Subcutaneous abdominal adipose tissue (tissue), 5 donors: ENCODE measurements at regions not wholly inside any gene's neighbourhood (a gene's known extent, or its start where the extent isn't known, plus 50 kb on each side); places are given as distances from the start of the nearest gene placed in this dataset.
"Not testable (repeated sequence)": the region's sequence is repeated elsewhere in the genome, so short reads cannot be mapped to it uniquely, and the experiment has no call there.

Experiments
- H3K27ac ChIP-seq: one replicate; pipeline ENCODE4 v1.7.0; 2013; ENCODE audit warnings: low read depth, mild to moderate bottlenecking, inconsistent platforms, low read length, moderate library complexity
- H3K27me3 ChIP-seq, 5 donors: one replicate each; pipeline ENCODE4 v1.7.0; 2013; ENCODE audit warnings: low read length in 5 of 5, inconsistent platforms in 1 of 5; ENCODE audit not compliant: control insufficient read depth in 5 of 5, insufficient read depth in 4 of 5
- H3K36me3 ChIP-seq, 5 donors: one replicate each; pipeline ENCODE4 v1.7.0; 2013; ENCODE audit warnings: low read length in 5 of 5; ENCODE audit not compliant: control insufficient read depth in 5 of 5, insufficient read depth in 5 of 5
- H3K4me1 ChIP-seq, 5 donors: one replicate each; pipeline ENCODE4 v1.7.0; 2013; ENCODE audit warnings: low read length in 5 of 5, mild to moderate bottlenecking in 3 of 5, moderate library complexity in 1 of 5; ENCODE audit not compliant: control insufficient read depth in 5 of 5, insufficient read depth in 5 of 5
- H3K4me3 ChIP-seq, 5 donors: one replicate each; pipeline ENCODE4 v1.7.0; 2013; ENCODE audit warnings: low read length in 5 of 5, low read depth in 1 of 5
- H3K9ac ChIP-seq, 5 donors: one replicate each; pipeline ENCODE4 v1.7.0; 2013; ENCODE audit warnings: low read length in 5 of 5, mild to moderate bottlenecking in 4 of 5, moderate library complexity in 3 of 5
- H3K9me3 ChIP-seq, 5 donors: one replicate each; pipeline ENCODE4 v1.7.0; 2013; ENCODE audit warnings: low read length in 5 of 5; ENCODE audit not compliant: control insufficient read depth in 5 of 5
- donor health status: healthy.
- donor health status: healthy.
- donor health status: healthy.
- donor health status: healthy.
- donor health status: healthy.

DNA sequence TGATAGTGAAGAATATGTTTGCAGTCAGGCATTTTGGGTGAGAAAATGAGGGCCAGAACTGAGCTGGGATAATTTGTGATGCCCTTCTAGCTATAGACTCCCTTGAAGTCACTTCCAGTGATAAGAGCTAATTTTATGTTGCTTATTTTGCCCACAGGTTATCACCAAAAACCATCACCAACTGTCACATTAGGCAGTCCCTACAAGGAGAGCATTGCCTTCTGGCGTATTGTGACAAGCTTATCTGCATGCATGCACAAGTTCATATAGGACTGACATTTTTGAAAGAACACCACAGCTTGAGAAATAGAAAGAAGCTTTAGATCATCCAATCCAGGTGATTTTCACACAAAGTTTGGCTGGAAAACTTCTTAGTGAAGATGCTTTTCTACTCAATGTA, 735.3 kb upstream of the RAG2 start:
- Histone ChIP-seq H3K9ac (no peak overlapping the region), H3K27me3 (no peaks in the 10 kb centered on the region), H3K4me1 (no peaks in the 10 kb centered on the region), H3K9me3 (no peaks in the 10 kb centered on the region), H3K36me3 (no peaks in the 10 kb centered on the region), H3K4me3 (no peak overlapping the region), H3K27ac (no peak overlapping the region)

DNA sequence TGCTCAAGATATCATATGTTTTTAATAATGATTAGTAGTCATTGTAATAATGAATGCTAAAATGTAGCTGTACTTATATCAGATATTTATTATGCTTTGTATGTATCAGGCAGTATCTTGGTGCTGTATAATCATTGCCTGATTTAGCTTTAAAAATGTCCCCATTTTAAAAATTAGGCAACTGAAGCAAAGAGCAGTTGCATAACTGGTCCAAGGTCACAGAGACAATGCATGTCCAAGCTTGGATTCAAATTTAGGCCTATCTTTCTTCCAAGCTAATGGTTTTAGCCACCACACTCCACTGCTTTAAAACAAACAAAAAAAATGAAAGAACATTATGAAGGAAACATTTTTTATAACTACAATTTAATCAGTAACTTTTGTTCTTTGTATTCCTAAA, 725.8 kb upstream of the RAG2 start:
- Histone ChIP-seq H3K27ac (no peak overlapping the region), H3K4me3 (no peak overlapping the region), H3K9ac (no peak overlapping the region), H3K4me1 (no peaks in the 10 kb centered on the region), H3K36me3 (no peaks in the 10 kb centered on the region), H3K27me3 (no peaks in the 10 kb centered on the region), H3K9me3 (no peaks in the 10 kb centered on the region)

DNA sequence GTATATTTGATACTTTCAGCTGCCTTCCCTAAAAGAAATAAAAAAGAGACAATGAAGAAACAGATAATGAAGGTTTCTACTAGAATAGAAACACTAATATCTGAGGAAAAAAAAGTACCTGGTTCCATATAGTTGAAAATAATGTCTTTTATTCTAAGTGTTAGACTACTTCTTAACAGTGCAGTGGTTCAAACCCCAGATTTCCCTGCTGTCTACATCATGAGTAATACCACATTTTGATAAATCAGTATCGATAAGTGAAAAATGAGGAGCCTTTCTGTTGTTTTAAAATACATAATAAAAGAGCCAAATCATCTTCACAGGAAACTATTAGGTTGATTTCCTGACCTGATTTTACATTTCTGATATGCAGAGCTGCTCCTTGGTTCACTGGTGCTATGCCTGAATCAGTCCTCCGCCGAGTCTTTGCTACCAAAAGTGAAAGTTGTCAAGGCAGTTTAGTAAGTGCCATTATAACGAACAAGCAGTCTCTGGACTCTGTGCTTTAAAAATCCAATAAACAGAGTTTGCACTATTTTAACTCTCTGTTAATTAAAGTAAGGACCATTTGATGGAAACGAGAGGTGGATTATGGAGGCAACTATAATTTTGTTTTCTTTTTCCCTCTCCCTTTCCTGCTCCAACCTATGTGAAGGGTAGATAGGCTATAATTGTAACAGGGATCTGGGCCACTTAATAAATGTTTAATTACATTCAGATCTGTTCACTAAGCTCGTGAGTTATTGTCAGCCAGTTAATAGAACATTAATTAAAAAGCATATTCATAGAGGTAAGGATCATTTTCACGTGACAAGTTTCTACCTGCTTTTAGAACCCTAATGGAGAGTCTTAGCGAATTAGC, 724.5 kb upstream of the RAG2 start:
- H3K27me3 ChIP-seq, result no peaks in the 10 kb centered on the region
- H3K9ac ChIP-seq, result no peak overlapping the region
- no peaks in the 10 kb centered on the region for H3K9me3 ChIP-seq
- H3K27ac ChIP-seq, result no peak overlapping the region
- H3K4me1 ChIP-seq, result no peaks in the 10 kb centered on the region
- H3K36me3 ChIP-seq, result no peaks in the 10 kb centered on the region
- H3K4me3 ChIP-seq, result no peak overlapping the region

DNA sequence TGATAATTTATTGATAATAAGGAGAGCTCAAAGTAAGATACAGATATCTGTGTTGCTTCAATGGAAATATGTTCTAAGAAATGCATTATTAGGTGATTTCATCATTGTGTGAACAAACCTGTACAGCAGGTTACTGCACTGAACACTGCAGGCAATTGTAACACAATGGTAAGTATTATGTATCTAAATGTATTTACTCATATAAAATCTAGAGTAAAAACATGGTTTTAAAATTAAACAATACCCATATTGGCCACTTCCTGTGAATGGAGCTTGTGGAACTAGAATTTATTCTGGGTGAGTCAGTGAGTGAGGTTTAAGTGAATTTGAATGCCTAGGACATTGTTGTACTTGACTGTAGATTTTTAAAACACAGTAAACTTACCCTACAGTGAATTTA, 722.9 kb upstream of the RAG2 start:
- no peak overlapping the region for H3K4me3 ChIP-seq
- H3K9ac ChIP-seq, result no peak overlapping the region
- H3K9me3 ChIP-seq, result no peaks in the 10 kb centered on the region
- no peaks in the 10 kb centered on the region for H3K4me1 ChIP-seq
- no peaks in the 10 kb centered on the region for H3K27me3 ChIP-seq
- no peaks in the 10 kb centered on the region for H3K36me3 ChIP-seq
- no peak overlapping the region for H3K27ac ChIP-seq

DNA sequence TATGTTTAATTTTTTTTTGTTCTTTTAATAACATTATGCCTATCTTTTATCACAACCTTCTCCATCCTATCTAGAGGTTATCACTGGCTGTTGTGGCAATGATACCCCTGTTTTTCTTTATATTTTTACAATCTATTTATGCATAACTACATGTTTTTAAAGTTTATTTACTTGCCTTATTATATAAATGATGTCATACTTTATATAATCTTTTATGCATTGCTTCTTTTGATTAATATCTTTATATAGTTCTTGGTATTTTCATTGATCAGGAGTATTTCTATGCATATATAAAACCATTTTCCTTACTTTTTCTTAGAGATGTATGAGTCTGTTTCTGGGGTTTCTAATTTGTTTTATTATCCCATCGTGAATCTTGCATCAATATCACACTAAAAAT, 719.8 kb upstream of the RAG2 start:
- Histone ChIP-seq H3K27ac (no peak overlapping the region), H3K4me3 (no peak overlapping the region), H3K9me3 (no peaks in the 10 kb centered on the region), H3K9ac (no peak overlapping the region), H3K36me3 (no peaks in the 10 kb centered on the region), H3K4me1 (no peaks in the 10 kb centered on the region), H3K27me3 (no peaks in the 10 kb centered on the region)

DNA sequence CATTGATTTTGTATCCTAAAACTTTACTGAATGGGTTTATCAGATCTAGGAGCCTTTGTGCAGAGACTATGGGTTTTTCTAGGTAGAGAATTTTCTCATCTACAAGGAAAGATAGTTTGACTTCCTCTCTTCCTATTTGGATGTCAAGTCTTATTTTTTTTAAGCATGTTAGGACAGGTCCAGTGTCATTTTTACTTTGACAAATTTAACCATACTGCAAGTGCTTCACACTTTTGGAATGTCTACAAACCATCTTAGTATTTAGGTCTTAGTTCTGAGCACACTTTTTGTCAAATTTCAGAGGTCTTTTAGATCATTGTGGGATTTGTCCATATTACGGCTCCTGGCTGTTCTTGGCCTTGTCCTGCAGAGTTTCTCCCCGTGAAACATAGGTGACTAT, 715.2 kb upstream of the RAG2 start:
- H3K27me3 ChIP-seq, result no peaks in the 10 kb centered on the region
- no peak overlapping the region for H3K4me3 ChIP-seq
- H3K36me3 ChIP-seq, result no peaks in the 10 kb centered on the region
- no peak overlapping the region for H3K27ac ChIP-seq
- peaks cover 0 to 9% (median 3%) of the 10 kb centered on the region in 5 donors for H3K9me3 ChIP-seq
- no peak overlapping the region for H3K9ac ChIP-seq
- no peaks in the 10 kb centered on the region for H3K4me1 ChIP-seq

DNA sequence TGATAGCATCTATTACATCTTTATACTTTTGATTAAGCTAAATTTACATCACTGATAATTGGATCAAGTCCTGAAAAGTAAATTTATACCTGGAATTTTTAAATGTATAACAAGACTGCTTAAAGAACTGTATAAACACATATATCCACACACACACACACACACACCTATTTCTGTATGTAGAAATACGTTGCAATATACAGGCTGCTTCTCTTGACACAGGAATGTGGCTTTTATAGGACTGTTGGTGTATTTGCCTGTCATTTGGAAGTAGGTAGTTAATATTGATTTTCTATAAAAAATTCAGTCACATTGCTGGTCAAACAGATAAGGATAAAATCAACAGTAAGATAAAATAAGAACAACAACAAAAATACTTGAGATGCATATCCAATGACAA, 708.5 kb upstream of the RAG2 start:
- Histone ChIP-seq H3K27ac (no peak overlapping the region), H3K9ac (no peak overlapping the region), H3K9me3 (peaks cover 2 to 16% (median 4%) of the 10 kb centered on the region in 5 donors), H3K27me3 (no peaks in the 10 kb centered on the region), H3K4me1 (no peaks in the 10 kb centered on the region), H3K4me3 (no peak overlapping the region), H3K36me3 (no peaks in the 10 kb centered on the region)

DNA sequence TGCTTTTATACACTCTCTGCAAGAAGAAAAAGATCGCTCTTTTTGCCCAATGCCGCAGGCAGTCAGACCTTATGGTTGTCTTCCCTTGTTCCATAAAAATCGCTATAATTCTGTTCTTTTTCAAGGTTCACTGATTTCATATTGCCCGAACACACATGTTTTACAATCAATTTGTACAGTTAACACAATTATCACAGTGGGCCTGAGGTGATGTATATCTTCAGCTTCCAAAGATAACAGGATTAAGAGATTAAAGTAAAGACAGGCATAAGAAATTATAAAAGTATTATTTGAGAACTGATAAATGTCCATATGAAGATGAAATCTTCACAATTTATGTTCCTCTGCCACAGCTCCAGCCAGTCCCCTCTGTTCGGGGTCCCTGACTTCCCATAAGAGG, 703.4 kb upstream of the RAG2 start:
- H3K27ac ChIP-seq, H3K9ac ChIP-seq, H3K27me3 ChIP-seq, H3K4me1 ChIP-seq, H3K4me3 ChIP-seq, H3K36me3 ChIP-seq: not testable (repeated sequence)
- H3K9me3 ChIP-seq, result peaks cover 0 to 16% (median 9%) of the 10 kb centered on the region in 5 donors

DNA sequence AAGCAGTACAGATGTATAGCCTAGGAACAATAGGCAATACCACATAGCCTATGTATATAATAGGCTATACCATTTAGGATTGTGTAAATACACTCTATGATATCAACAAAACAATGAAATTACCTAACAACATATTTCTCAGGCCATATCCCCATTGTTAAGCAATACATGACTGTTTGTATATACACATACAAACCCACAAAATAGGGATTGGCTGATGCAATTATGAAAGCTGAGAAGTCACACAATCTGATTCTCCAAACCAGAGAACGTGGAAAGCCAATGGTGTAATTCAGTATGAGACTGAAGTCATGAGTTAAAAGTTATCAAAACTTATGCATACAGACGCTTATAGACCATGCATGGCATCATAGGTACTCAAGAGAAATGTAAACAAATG, 700.1 kb upstream of the RAG2 start:
- Histone ChIP-seq H3K4me3 (no peak overlapping the region), H3K9ac (no peak overlapping the region), H3K4me1 (no peaks in the 10 kb centered on the region), H3K27ac (no peak overlapping the region), H3K27me3 (no peaks in the 10 kb centered on the region), H3K9me3 (peaks cover 0 to 21% (median 13%) of the 10 kb centered on the region in 5 donors), H3K36me3 (no peaks in the 10 kb centered on the region)

DNA sequence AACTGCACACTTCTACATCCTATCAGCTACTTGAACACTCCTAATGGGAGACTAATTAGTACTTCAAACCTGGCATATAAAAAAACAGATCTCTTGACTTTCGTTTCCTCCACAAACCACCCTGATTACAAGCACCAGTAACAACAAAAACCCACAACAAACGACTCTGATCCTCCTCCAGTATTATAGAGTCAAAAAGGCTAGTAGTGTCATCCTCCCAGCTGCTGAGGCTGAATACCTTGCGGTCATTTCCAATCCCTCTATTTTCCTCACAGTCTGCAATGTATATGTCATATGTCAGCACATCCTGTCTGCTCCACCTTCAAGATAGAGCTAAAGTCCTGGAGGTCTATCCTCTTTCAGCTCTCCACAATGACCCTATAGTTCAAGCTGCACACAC, 688.9 kb upstream of the RAG2 start:
- Histone ChIP-seq H3K9ac (no peak overlapping the region), H3K4me3 (no peak overlapping the region), H3K9me3 (no peaks in the 10 kb centered on the region), H3K27ac (no peak overlapping the region), H3K4me1 (no peaks in the 10 kb centered on the region), H3K27me3 (no peaks in the 10 kb centered on the region), H3K36me3 (no peaks in the 10 kb centered on the region)
